ENCODE measurements at regions not wholly inside any gene's neighbourhood (a gene's known extent, or its start where the extent isn't known, plus 50 kb on each side); places are given as distances from the start of the nearest gene placed in this dataset.
A peak's percentile ranks its signal among the peaks of the same experiment; 100 is the strongest.

DNA sequence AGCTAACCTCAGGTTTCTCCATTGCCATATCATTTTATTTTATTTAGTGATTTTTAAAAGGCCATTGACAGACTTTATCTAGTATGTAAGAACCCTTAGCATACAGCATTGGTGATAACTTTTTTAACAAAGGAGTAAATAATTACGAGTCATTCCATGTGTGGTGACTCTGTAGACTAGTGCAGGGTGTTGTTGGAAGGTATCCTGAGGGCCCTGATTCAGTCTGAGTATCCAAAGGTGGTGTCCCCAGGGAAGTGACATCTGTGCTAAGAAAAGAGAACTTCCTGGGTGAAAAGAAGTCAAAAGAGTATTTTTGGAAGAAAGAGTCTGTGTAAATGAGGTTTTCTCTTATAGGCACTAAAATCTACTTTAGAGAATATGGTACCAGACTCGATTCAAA is 308.4 kb downstream of the C7orf25 start:
- FAIRE-seq, result no peak
- in situ Hi-C loops (cut with MboI), result no loop called here
- ATAC-seq, result no peak
- H2AFZ ChIP-seq (ENCODE audit: low read depth, low read length), result no peak overlapping the region
- H3K4me1 ChIP-seq (replicated peaks in 1 of 2; ENCODE audit: control insufficient read depth in 2 of 2, insufficient read depth in 2 of 2, low read length in 2 of 2), result no peaks in the 10 kb centered on the region
- intact Hi-C loops (cut with micrococcal nuclease), result no loop called here
- CTCF ChIA-PET (ENCODE audit: low intra/inter-chr PET ratio), result no interaction called here
- H3K9me1 ChIP-seq (ENCODE audit: control insufficient read depth, insufficient read depth, low read length), result no peaks in the 10 kb centered on the region
- H3K4me2 ChIP-seq (ENCODE audit: insufficient read depth, low read length), result no peak overlapping the region
- BruUV-seq (replicated peaks), result no TSS peak
- H3K4me3 ChIP-seq, result no peak overlapping the region
- no peaks in the 10 kb centered on the region; a peak in 1 of 5 replicates for H3K27me3 ChIP-seq (ENCODE audit: control insufficient read depth in 2 of 2, insufficient read depth in 2 of 2, low read length in 2 of 2)
- no peaks in the 10 kb centered on the region for H3K36me3 ChIP-seq (ENCODE audit: control insufficient read depth, insufficient read depth, low read length)
- no peaks in the 10 kb centered on the region for H4K20me1 ChIP-seq (replicated peaks; ENCODE audit: control insufficient read depth, insufficient read depth, low read length)
- no peak for TF ChIP-seq E2F1 (CRISPR knock-in tag; IDR thresholded peaks at IDR 0.05)
- TF ChIP-seq TAF9B (IDR thresholded peaks at IDR 0.05; ENCODE audit: partially characterized antibody), result no peak
- TF ChIP-seq GTF2F1 (IDR thresholded peaks at IDR 0.05; ENCODE audit: low read depth, low read length), result no peak
- no peak for TF ChIP-seq MLX (CRISPR knock-in tag; conservative IDR thresholded peaks at IDR 0.05)
- 0% methylated on average over 2 of the region's 2 CpGs for WGBS (ENCODE audit: insufficient coverage, low coverage, missing lambda C conversion rate)
- no peaks in the 10 kb centered on the region for H3K9me3 ChIP-seq (replicated peaks; ENCODE audit: control insufficient read depth, insufficient read depth, low read depth, low read length)
- no peak overlapping the region for H3K27ac ChIP-seq (ENCODE audit: extremely low read depth, low read depth, low read length)
- no peaks in the 10 kb centered on the region for H3K79me2 ChIP-seq (ENCODE audit: control insufficient read depth, insufficient read depth, low read length)
- no peak for DNase-seq (ENCODE audit: extremely low read depth in 1 of 4, low spot score in 3 of 4)
- POLR2A ChIA-PET, result no interaction called here
- H3K9ac ChIP-seq (ENCODE audit: insufficient read depth in 1 of 2, low read depth in 2 of 2, low read length in 2 of 2), result no peak overlapping the region

DNA sequence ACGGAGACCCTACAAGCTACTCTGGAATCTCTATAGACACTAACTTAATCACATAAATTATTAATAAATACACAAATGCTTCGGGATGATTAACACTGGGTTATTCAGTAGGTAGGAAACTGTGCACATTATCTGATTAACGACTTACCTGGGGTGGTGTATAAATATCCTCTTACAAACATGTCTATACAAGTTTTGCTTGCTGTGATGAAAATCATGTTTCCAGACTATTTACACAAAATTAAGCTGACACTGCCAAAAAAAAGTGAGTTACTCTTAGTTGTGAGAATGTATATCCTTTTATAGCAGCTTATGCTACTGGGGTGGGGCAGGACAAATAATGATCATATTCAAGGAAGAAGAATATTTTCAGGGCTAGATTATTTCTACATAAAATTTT is 314.6 kb downstream of the C7orf25 start:
- H3K9me3 ChIP-seq (replicated peaks; ENCODE audit: control insufficient read depth, insufficient read depth, low read depth, low read length), result no peaks in the 10 kb centered on the region
- H3K36me3 ChIP-seq (ENCODE audit: control insufficient read depth, insufficient read depth, low read length), result no peaks in the 10 kb centered on the region
- TF ChIP-seq KLF13 (tag; IDR thresholded peaks at IDR 0.05; ENCODE audit: borderline replicate concordance, low read depth) (no peak), BMI1 (IDR thresholded peaks at IDR 0.05; ENCODE audit: low read length) (no peak), NFRKB (IDR thresholded peaks at IDR 0.05; ENCODE audit: low read depth) (no peak), BRD9 (IDR thresholded peaks at IDR 0.05; ENCODE audit: low read depth, partially characterized antibody) (no peak), TCFL5 (CRISPR knock-in tag; conservative IDR thresholded peaks at IDR 0.05) (no peak), ZNF316 (IDR thresholded peaks at IDR 0.05) (peak; percentile 61), C11orf30 (IDR thresholded peaks at IDR 0.05; ENCODE audit: low read depth) (0 out of 2 replicates have a peak, but pooled peaks have one; percentile 8)
- H3K79me2 ChIP-seq (ENCODE audit: control insufficient read depth, insufficient read depth, low read length), result no peaks in the 10 kb centered on the region
- H3K4me2 ChIP-seq (ENCODE audit: insufficient read depth, low read length), result no peak overlapping the region
- in situ Hi-C loops (cut with MboI) (no loop called here), intact Hi-C loops (cut with micrococcal nuclease) (no loop called here)
- no peak overlapping the region for H3K27ac ChIP-seq (ENCODE audit: extremely low read depth, low read depth, low read length)
- no peaks in the 10 kb centered on the region for H3K27me3 ChIP-seq (ENCODE audit: control insufficient read depth in 2 of 2, insufficient read depth in 2 of 2, low read length in 2 of 2)
- ATAC-seq (no peak), DNase-seq (ENCODE audit: extremely low read depth in 1 of 4, low spot score in 3 of 4) (no peak), FAIRE-seq (no peak)
- 3% methylated on average over 3 of the region's 3 CpGs for WGBS (ENCODE audit: insufficient coverage, low coverage, missing lambda C conversion rate)
- H3K4me1 ChIP-seq (replicated peaks in 1 of 2; ENCODE audit: control insufficient read depth in 2 of 2, insufficient read depth in 2 of 2, low read length in 2 of 2), result no peaks in the 10 kb centered on the region
- no peak overlapping the region for H3K4me3 ChIP-seq
- H2AFZ ChIP-seq (ENCODE audit: low read depth, low read length), result no peak overlapping the region
- CTCF ChIA-PET (ENCODE audit: low intra/inter-chr PET ratio), result no interaction called here
- no peak overlapping the region for H3K9ac ChIP-seq (ENCODE audit: insufficient read depth in 1 of 2, low read depth in 2 of 2, low read length in 2 of 2)
- no TSS peak for BruUV-seq (replicated peaks)
- H4K20me1 ChIP-seq (replicated peaks; ENCODE audit: control insufficient read depth, insufficient read depth, low read length), result no peaks in the 10 kb centered on the region
- POLR2A ChIA-PET, result no interaction called here
- no peaks in the 10 kb centered on the region for H3K9me1 ChIP-seq (ENCODE audit: control insufficient read depth, insufficient read depth, low read length)

All from K562 (cell line).